Smooth muscle cell (in vitro differentiated cells): ENCODE measurements at regions not wholly inside any gene's neighbourhood (a gene's known extent, or its start where the extent isn't known, plus 50 kb on each side); places are given as distances from the start of the nearest gene placed in this dataset.

ENCODE experiments used
- DNase-seq: peaks from one replicate; lab custom pipeline; 2025; ENCODE audit not compliant: unreplicated experiment; lab: John Stamatoyannopoulos, UW
- H2AFZ ChIP-seq: fragments of 200-600 bp; sonication (generic); 2 replicates; pipeline ENCODE4 v1.6.0; 2016; ENCODE audit warnings: antibody characterized with exemption, low read depth, mild to moderate bottlenecking
- H3F3A ChIP-seq: fragments of 200-600 bp; sonication (generic); 2 replicates; pipeline ENCODE4 v1.6.0; 2017; ENCODE audit warnings: antibody characterized with exemption, low read depth
- H3K27ac ChIP-seq: fragments of 200-600 bp; sonication (generic); 2 replicates; pipeline ENCODE4 v1.5.1; 2016; ENCODE audit warnings: low read depth, mild to moderate bottlenecking
- H3K27me3 ChIP-seq: fragments of 200-600 bp; sonication (generic); 2 replicates; pipeline ENCODE4 v1.6.1; 2016; ENCODE audit warnings: low read depth, mild to moderate bottlenecking
- H3K36me3 ChIP-seq: fragments of 200-600 bp; sonication (generic); 2 replicates; pipeline ENCODE4 v1.5.1; 2016; ENCODE audit warnings: low read depth
- H3K4me1 ChIP-seq: fragments of 200-600 bp; sonication (generic); 2 replicates; pipeline ENCODE4 v1.5.1; 2016; ENCODE audit warnings: low read depth
- H3K4me2 ChIP-seq: fragments of 200-600 bp; sonication (generic); 2 replicates; pipeline ENCODE4 v1.6.0; 2016; ENCODE audit warnings: mild to moderate bottlenecking
- H3K4me3 ChIP-seq: fragments of 200-600 bp; sonication (generic); 2 replicates; pipeline ENCODE4 v1.5.1; 2016; ENCODE audit warnings: mild to moderate bottlenecking
- H3K79me2 ChIP-seq: fragments of 200-600 bp; sonication (generic); 2 replicates; pipeline ENCODE4 v1.6.0; 2016; ENCODE audit warnings: low read depth, mild to moderate bottlenecking
- H3K9ac ChIP-seq: fragments of 200-600 bp; sonication (generic); 2 replicates; pipeline ENCODE4 v1.6.0; 2016; ENCODE audit warnings: low read depth
- H3K9me3 ChIP-seq: fragments of 200-600 bp; sonication (generic); replicated peaks from 2 replicates; pipeline ENCODE4 v1.5.1; 2016; ENCODE audit warnings: low read depth
- H4K20me1 ChIP-seq: fragments of 200-600 bp; sonication (generic); 2 replicates; pipeline ENCODE4 v1.6.0; 2016; ENCODE audit warnings: low read depth
- CTCF ChIP-seq: fragments of 200-600 bp; sonication (generic); IDR thresholded peaks from 2 replicates; pipeline ENCODE4 v1.5.1; 2017; ENCODE audit warnings: borderline replicate concordance, mild to moderate bottlenecking, antibody characterized with exemption; ENCODE audit not compliant: insufficient read depth, poor library complexity, severe bottlenecking
- WGBS: methylation state at CpG from one replicate; pipeline ENCODE4 v1.1.7; 2016; ENCODE audit warnings: low lambda C conversion rate; 5-methylcytosine and 5-hydroxymethylcytosine counted together

- Histone ChIP-seq H3K27me3 (no peaks in the 10 kb centered on the region), H3K4me3 (no peak overlapping the region), H3F3A (peaks cover 11% of the 10 kb centered on the region), H3K27ac (peak overlapping the region; percentile 58), H3K36me3 (no peaks in the 10 kb centered on the region), H3K4me1 (peaks cover 12% of the 10 kb centered on the region), H2AFZ (peak overlapping the region; percentile 52), H4K20me1 (no peaks in the 10 kb centered on the region), H3K9ac (no peak overlapping the region), H3K4me2 (peak overlapping the region; percentile 40), H3K79me2 (no peaks in the 10 kb centered on the region), H3K9me3 (no peaks in the 10 kb centered on the region)
- no peak for DNase-seq
- TF ChIP-seq CTCF, result no peak
- 43% methylated on average over 7 of the region's 7 CpGs for WGBS
Observed at GRCh38 chr12:43277651-43278540, 274.1 kb downstream of the ADAMTS20 start.

- H3K27ac ChIP-seq, result peak overlapping the region; percentile 32
- no peaks in the 10 kb centered on the region for H3K9me3 ChIP-seq
- no peak for DNase-seq
- TF ChIP-seq CTCF, result no peak
- no peaks in the 10 kb centered on the region for H3K27me3 ChIP-seq
- peak overlapping the region; percentile 70 for H2AFZ ChIP-seq
- H3K36me3 ChIP-seq, result no peaks in the 10 kb centered on the region
- no peak overlapping the region for H3K4me2 ChIP-seq
- peaks cover 14% of the 10 kb centered on the region for H3K4me1 ChIP-seq
- no peak overlapping the region for H3K9ac ChIP-seq
- no peaks in the 10 kb centered on the region for H3K79me2 ChIP-seq
- 68% methylated on average over 2 of the region's 2 CpGs for WGBS
- peaks cover 13% of the 10 kb centered on the region for H3F3A ChIP-seq
- no peak overlapping the region for H3K4me3 ChIP-seq
- H4K20me1 ChIP-seq, result no peaks in the 10 kb centered on the region
Observed at GRCh38 chr12:43273467-43273866, 278.5 kb downstream of the ADAMTS20 start.

- 67% methylated on average over 2 of the region's 2 CpGs for WGBS
- Histone ChIP-seq H3F3A (peaks cover 5% of the 10 kb centered on the region), H2AFZ (peak overlapping the region; percentile 53), H3K9ac (peak overlapping the region; percentile 62), H3K9me3 (no peaks in the 10 kb centered on the region), H4K20me1 (no peaks in the 10 kb centered on the region), H3K79me2 (no peaks in the 10 kb centered on the region), H3K27ac (peak overlapping the region; percentile 86), H3K27me3 (no peaks in the 10 kb centered on the region), H3K36me3 (no peaks in the 10 kb centered on the region), H3K4me1 (peaks cover 14% of the 10 kb centered on the region), H3K4me3 (no peak overlapping the region), H3K4me2 (peak overlapping the region; percentile 68)
- no peak for DNase-seq
- no peak for TF ChIP-seq CTCF
Observed at GRCh38 chr12:43271659-43272058, 280.3 kb downstream of the ADAMTS20 start.
